ENCODE measurements at regions not wholly inside any gene's neighbourhood (a gene's known extent, or its start where the extent isn't known, plus 50 kb on each side); places are given as distances from the start of the nearest gene placed in this dataset.

DNA sequence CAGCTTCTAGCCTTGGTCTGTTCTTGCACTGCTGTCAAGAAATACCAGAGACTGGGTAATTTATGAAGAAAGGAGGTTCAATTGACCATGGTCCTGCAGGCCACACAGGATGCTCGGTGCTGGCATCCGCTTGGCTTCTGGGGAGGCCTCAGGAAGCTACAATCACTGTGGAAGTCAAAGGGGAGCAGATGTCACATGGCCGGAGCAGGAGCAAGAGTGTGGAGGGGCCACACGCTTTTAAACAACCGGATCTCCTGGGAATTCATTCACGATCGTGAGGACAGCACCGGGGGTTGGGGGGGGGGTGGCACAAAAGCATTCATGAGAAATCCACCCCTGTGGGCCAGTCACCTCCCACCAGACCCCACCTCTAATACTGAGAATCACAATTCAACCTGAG is 850.4 kb upstream of the SALL3 start:
- H3K4me3 Mint-ChIP-seq = no peak overlapping the region

GRCh38 chr18:78130232-78131195 is 849.1 kb upstream of the SALL3 start:
- TF ChIP-seq CTCF (conservative IDR thresholded peaks at IDR 0.05) = no peak
- H3K4me3 Mint-ChIP-seq = no peak overlapping the region
- no peaks in the 10 kb centered on the region for H3K4me1 Mint-ChIP-seq
- peaks cover 6% of the 10 kb centered on the region for H3K9me3 Mint-ChIP-seq
- no peaks in the 10 kb centered on the region for H3K27me3 Mint-ChIP-seq (ENCODE audit: low read depth)
- H3K27ac Mint-ChIP-seq (ENCODE audit: unreplicated experiment) = no peak overlapping the region
- no peak for DNase-seq (ENCODE audit: low read depth, low spot score)
- no peaks in the 10 kb centered on the region for H3K36me3 Mint-ChIP-seq (ENCODE audit: low read depth)

More for the DNA sequence above, 850.4 kb upstream of the SALL3 start:
- Mint-ChIP-seq H3K27ac (ENCODE audit: unreplicated experiment) (no peak overlapping the region), H3K9me3 (peaks cover 8% of the 10 kb centered on the region), H3K36me3 (ENCODE audit: low read depth) (no peaks in the 10 kb centered on the region), H3K4me1 (no peaks in the 10 kb centered on the region), H3K27me3 (ENCODE audit: low read depth) (no peaks in the 10 kb centered on the region)
- TF ChIP-seq CTCF (conservative IDR thresholded peaks at IDR 0.05) = no peak
- no peak for DNase-seq (ENCODE audit: low read depth, low spot score)

DNA sequence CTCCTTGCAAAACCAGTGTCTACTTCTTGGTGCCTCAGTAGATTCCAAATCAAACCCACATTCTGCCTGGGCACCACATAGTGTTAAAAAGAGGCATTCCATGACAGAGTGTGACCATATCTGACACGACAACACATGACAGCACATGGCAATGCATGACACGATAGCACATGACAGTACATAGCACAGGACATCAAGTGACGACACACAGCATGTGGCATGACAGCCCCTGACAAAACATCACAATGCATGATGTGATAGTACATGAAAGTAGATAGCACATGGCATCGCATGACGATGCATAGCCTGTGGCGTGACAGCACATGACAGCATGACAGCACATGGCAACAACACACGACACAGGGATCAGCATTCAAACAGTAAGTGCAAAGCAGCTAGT is 845.9 kb upstream of the SALL3 start:
- Mint-ChIP-seq H3K4me3 (no peak overlapping the region), H3K4me1 (peaks cover 13% of the 10 kb centered on the region), H3K9me3 (peaks cover 3% of the 10 kb centered on the region), H3K36me3 (ENCODE audit: low read depth) (no peaks in the 10 kb centered on the region), H3K27ac (ENCODE audit: unreplicated experiment) (no peak overlapping the region), H3K27me3 (ENCODE audit: low read depth) (no peaks in the 10 kb centered on the region)
- DNase-seq (ENCODE audit: low read depth, low spot score) = no peak
- TF ChIP-seq CTCF (conservative IDR thresholded peaks at IDR 0.05) = no peak

DNA sequence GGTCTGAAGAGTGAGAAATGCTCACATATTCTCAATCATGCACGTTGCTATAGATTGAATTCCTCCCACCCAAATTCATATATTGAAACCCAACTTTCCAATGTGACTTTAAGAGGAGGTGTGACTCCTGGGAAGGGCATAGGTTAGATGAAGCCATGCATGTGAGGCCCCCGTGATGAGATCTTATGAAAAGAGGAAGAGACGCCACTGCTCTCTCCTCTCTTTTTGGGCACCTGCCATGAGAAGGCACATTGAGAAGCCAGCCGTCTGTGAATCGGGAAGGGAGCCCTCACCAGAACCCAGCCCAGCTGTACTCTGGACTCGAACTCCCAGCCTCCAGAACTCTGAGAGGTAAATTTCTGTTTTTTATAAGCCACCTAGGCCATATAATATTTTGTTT is 842.6 kb upstream of the SALL3 start:
- DNase-seq (ENCODE audit: low read depth, low spot score) = no peak
- no peaks in the 10 kb centered on the region for H3K36me3 Mint-ChIP-seq (ENCODE audit: low read depth)
- H3K27me3 Mint-ChIP-seq (ENCODE audit: low read depth) = no peaks in the 10 kb centered on the region
- H3K9me3 Mint-ChIP-seq = peaks cover 3% of the 10 kb centered on the region
- H3K4me3 Mint-ChIP-seq = no peak overlapping the region
- peak overlapping the region; percentile 63 for H3K27ac Mint-ChIP-seq (ENCODE audit: unreplicated experiment)
- no peak for TF ChIP-seq CTCF (conservative IDR thresholded peaks at IDR 0.05)
- peaks cover 30% of the 10 kb centered on the region for H3K4me1 Mint-ChIP-seq

- TF ChIP-seq CTCF (conservative IDR thresholded peaks at IDR 0.05) = no peak
- H3K27ac Mint-ChIP-seq (ENCODE audit: unreplicated experiment) = peak overlapping the region; percentile 7
- peaks cover 3% of the 10 kb centered on the region for H3K9me3 Mint-ChIP-seq
- H3K4me1 Mint-ChIP-seq = peaks cover 30% of the 10 kb centered on the region
- DNase-seq (ENCODE audit: low read depth, low spot score) = no peak
- H3K4me3 Mint-ChIP-seq = peak overlapping the region; percentile 16
- no peaks in the 10 kb centered on the region for H3K27me3 Mint-ChIP-seq (ENCODE audit: low read depth)
- H3K36me3 Mint-ChIP-seq (ENCODE audit: low read depth) = no peaks in the 10 kb centered on the region
Measured at GRCh38 chr18:78138983-78139496, 840.6 kb upstream of the SALL3 start.

Measured in neural crest cell (in vitro differentiated cells).